Thyroid gland (tissue), 4 donors: ENCODE measurements at regions not wholly inside any gene's neighbourhood (a gene's known extent, or its start where the extent isn't known, plus 50 kb on each side); places are given as distances from the start of the nearest gene placed in this dataset.
"Not testable (repeated sequence)": the region's sequence is repeated elsewhere in the genome, so short reads cannot be mapped to it uniquely, and the experiment has no call there.

Experiments used
- CTCF ChIP-seq, 6 experiments: fragments of 200-600 bp in 3 of 6; fragments of 450-650 bp in 3 of 6; sonication (generic) in 3 of 6; IDR thresholded peaks; one replicate each; pipeline ENCODE4 v1.5.1; 2016 to 2019; ENCODE audit warnings: antibody characterized with exemption in 6 of 6, mild to moderate bottlenecking in 2 of 6, inconsistent platforms in 1 of 6, moderate library complexity in 1 of 6
- POLR2A ChIP-seq, 2 donors: fragments of 450-650 bp; IDR thresholded peaks; one replicate each; pipeline ENCODE4 v1.6.1; 2017; ENCODE audit warnings: antibody characterized with exemption in 2 of 2, mild to moderate bottlenecking in 2 of 2, moderate library complexity in 1 of 2

- not testable (repeated sequence) for TF ChIP-seq CTCF, POLR2A (IDR thresholded peaks at IDR 0.05)
These were observed 132.5 kb downstream of the DSEL start for GRCh38 chr18:67384057-67384456.
